ENCODE measurements at regions not wholly inside any gene's neighbourhood (a gene's known extent, or its start where the extent isn't known, plus 50 kb on each side); places are given as distances from the start of the nearest gene placed in this dataset.

DNA sequence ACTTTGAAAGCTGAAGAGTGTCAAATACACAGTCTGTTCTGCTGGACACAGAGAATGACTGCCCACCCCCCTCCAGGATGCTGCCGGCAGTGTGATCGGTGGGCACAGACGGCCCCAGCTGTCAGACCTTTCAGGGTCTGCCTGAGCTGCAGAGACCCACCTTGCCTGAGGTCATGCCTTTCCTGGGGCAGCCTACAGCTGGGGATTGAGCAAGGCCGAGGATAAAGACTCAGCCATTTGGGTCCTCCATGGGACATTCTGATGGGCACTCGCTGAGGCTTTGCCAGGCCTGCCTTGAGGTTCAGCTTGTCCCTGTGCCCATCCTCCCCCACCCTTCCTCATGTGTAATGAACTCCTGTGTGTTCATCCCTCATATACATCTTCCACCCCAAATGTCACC, 102.3 kb upstream of the SMAD3 start:
- Mint-ChIP-seq H3K4me3 (no peak overlapping the region), H3K4me1 (ENCODE audit: low read depth) (no peaks in the 10 kb centered on the region), H3K27me3 (no peaks in the 10 kb centered on the region), H3K9me3 (no peaks in the 10 kb centered on the region), H3K36me3 (ENCODE audit: low read depth) (no peaks in the 10 kb centered on the region), H3K27ac (no peak overlapping the region)
- H3K4me1 ChIP-seq (ENCODE audit: insufficient read depth, low read length), result no peaks in the 10 kb centered on the region
- no peak overlapping the region for H3K4me3 ChIP-seq (ENCODE audit: low read length)
- no peak overlapping the region for H3K27ac ChIP-seq (ENCODE audit: low read depth in 1 of 2, low read length in 2 of 2)
- POLR2A ChIA-PET, result no interaction called here
- CTCF ChIA-PET, result interaction anchor here (0.8 kb wide), 1 partner anchor 16 kb away, joined by 4 read pairs; no protein-coding TSS in a partner anchor
- ATAC-seq (ENCODE audit: poor library complexity) (no peak), DNase-seq (no peak)
- no peaks in the 10 kb centered on the region for H3K27me3 ChIP-seq (ENCODE audit: control insufficient read depth in 1 of 2, insufficient read depth in 2 of 2, low read length in 2 of 2)
- intact Hi-C loops (cut with DNase I, micrococcal nuclease), result no loop called here
- H3K36me3 ChIP-seq (ENCODE audit: insufficient read depth, low read length), result no peaks in the 10 kb centered on the region
- TF ChIP-seq, protein P1, sequence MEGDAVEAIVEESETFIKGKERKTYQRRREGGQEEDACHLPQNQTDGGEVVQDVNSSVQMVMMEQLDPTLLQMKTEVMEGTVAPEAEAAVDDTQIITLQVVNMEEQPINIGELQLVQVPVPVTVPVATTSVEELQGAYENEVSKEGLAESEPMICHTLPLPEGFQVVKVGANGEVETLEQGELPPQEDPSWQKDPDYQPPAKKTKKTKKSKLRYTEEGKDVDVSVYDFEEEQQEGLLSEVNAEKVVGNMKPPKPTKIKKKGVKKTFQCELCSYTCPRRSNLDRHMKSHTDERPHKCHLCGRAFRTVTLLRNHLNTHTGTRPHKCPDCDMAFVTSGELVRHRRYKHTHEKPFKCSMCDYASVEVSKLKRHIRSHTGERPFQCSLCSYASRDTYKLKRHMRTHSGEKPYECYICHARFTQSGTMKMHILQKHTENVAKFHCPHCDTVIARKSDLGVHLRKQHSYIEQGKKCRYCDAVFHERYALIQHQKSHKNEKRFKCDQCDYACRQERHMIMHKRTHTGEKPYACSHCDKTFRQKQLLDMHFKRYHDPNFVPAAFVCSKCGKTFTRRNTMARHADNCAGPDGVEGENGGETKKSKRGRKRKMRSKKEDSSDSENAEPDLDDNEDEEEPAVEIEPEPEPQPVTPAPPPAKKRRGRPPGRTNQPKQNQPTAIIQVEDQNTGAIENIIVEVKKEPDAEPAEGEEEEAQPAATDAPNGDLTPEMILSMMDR (IDR thresholded peaks at IDR 0.05), result no peak
- H3K9me3 ChIP-seq (ENCODE audit: control insufficient read depth in 1 of 2, insufficient read depth in 1 of 2, low read length in 2 of 2), result no peaks in the 10 kb centered on the region

DNA sequence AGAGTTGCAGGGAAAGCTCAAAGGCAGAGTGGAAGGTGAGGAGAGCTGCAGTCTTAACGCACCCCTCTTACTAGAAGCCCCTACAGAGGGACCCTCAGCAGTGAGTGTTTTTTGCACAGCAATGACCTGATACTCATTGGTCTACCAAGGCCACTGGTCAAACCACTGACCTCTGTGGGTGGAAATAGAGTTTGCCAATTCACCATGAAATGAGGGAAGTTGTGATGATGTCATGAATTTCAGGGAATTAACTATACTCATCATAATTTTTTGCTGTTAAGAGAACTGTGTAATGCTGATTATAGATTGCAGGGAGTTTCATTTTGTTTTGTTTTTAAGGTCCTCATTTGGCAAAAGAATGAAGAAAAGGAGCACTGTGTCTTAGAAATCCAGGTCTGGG, 101.7 kb upstream of the SMAD3 start:
- Mint-ChIP-seq H3K36me3 (ENCODE audit: low read depth) (no peaks in the 10 kb centered on the region), H3K4me3 (no peak overlapping the region), H3K27me3 (no peaks in the 10 kb centered on the region), H3K9me3 (no peaks in the 10 kb centered on the region), H3K27ac (no peak overlapping the region), H3K4me1 (ENCODE audit: low read depth) (no peaks in the 10 kb centered on the region)
- Histone ChIP-seq H3K27me3 (ENCODE audit: control insufficient read depth in 1 of 2, insufficient read depth in 2 of 2, low read length in 2 of 2) (no peaks in the 10 kb centered on the region), H3K9me3 (ENCODE audit: control insufficient read depth in 1 of 2, insufficient read depth in 1 of 2, low read length in 2 of 2) (no peaks in the 10 kb centered on the region), H3K4me1 (ENCODE audit: insufficient read depth, low read length) (no peaks in the 10 kb centered on the region), H3K36me3 (ENCODE audit: insufficient read depth, low read length) (no peaks in the 10 kb centered on the region), H3K27ac (ENCODE audit: low read depth in 1 of 2, low read length in 2 of 2) (no peak overlapping the region), H3K4me3 (ENCODE audit: low read length) (no peak overlapping the region)
- TF ChIP-seq, protein P1 (IDR thresholded peaks at IDR 0.05), result no peak
- ChIA-PET POLR2A (no interaction called here), CTCF (no interaction called here)
- DNase-seq, result no peak
- intact Hi-C loops (cut with DNase I, micrococcal nuclease), result no loop called here
- ATAC-seq (ENCODE audit: poor library complexity), result no peak

DNA sequence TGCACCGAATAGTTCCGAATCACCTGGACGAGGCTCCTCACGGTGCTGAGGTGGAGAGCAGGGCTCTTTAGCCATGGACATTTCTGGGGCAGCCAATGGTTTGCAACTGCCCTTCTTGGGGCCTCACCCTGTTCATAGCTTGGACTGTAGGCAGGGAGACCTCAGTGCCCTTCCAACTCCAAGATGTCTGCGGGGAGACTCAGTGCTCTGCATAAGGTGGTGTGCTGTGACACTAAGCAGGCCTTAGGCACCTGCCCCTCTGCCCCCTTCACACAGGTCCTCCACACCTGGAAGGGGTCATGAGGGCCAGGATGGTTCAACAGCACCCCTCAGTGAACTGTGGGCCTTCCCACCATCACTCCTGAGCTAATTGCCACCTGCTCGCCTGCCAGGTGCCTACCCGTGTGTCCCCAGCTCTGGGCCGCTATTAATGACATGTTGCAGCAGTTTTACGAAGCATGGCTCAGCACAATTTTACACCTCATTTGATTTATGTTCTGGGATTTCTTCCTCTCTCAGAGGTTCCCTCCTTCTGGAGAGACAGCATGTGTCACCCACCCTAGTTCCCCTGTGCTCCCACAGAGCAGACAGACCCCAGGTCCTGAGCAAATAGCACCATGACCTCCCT, 101.2 kb upstream of the SMAD3 start:
- ATAC-seq (ENCODE audit: poor library complexity) (no peak), DNase-seq (no peak)
- Histone ChIP-seq H3K27me3 (ENCODE audit: control insufficient read depth in 1 of 2, insufficient read depth in 2 of 2, low read length in 2 of 2) (no peaks in the 10 kb centered on the region), H3K4me3 (ENCODE audit: low read length) (no peak overlapping the region), H3K4me1 (ENCODE audit: insufficient read depth, low read length) (no peaks in the 10 kb centered on the region), H3K27ac (ENCODE audit: low read depth in 1 of 2, low read length in 2 of 2) (no peak overlapping the region), H3K36me3 (ENCODE audit: insufficient read depth, low read length) (no peaks in the 10 kb centered on the region), H3K9me3 (ENCODE audit: control insufficient read depth in 1 of 2, insufficient read depth in 1 of 2, low read length in 2 of 2) (no peaks in the 10 kb centered on the region)
- no peak overlapping the region for H3K27ac Mint-ChIP-seq
- no peak overlapping the region for H3K4me3 Mint-ChIP-seq
- no peaks in the 10 kb centered on the region for H3K9me3 Mint-ChIP-seq
- no peaks in the 10 kb centered on the region for H3K27me3 Mint-ChIP-seq
- H3K4me1 Mint-ChIP-seq (ENCODE audit: low read depth), result no peaks in the 10 kb centered on the region
- CTCF ChIA-PET, result no interaction called here
- TF ChIP-seq, protein P1 (IDR thresholded peaks at IDR 0.05), result no peak
- intact Hi-C loops (cut with DNase I, micrococcal nuclease), result no loop called here
- POLR2A ChIA-PET, result no interaction called here
- H3K36me3 Mint-ChIP-seq (ENCODE audit: low read depth), result no peaks in the 10 kb centered on the region
